Naive thymus-derived CD8-positive, alpha-beta T cell (primary cell): ENCODE measurements at regions not wholly inside any gene's neighbourhood (a gene's known extent, or its start where the extent isn't known, plus 50 kb on each side); places are given as distances from the start of the nearest gene placed in this dataset.

Experiments
- ATAC-seq, 2 donors: fragments of 150-1000 bp; cut with Tn5 transposase in 1 of 2; sonication (Bioruptor Pico), chemical (Tn5 transposase) in 1 of 2; 1 replicate in 1 of 2; 2 replicates in 1 of 2; pipeline ENCODE4 v1.10.0; 2021; ENCODE audit warnings: mild to moderate bottlenecking in 2 of 2, moderate library complexity in 2 of 2
- POLR2A ChIA-PET: fragments of 350-600 bp; sonication (Branson Sonifier 250); formaldehyde crosslinking; loops from one replicate; lab custom pipeline; 2021; ENCODE audit warnings: antibody characterized with exemption; lab: Charles Lee
- DNase-seq, 10 donors: peaks; one replicate each; pipeline versions ENCODE4 v3.0.0 to v3.0.0-alpha.2; 2020 to 2022
- H3K27ac Mint-ChIP-seq, 10 donors: one replicate each; pipeline ENCODE4 v1.8.0; 2020 to 2022; ENCODE audit warnings: mild to moderate bottlenecking in 10 of 10, mixed read lengths in 10 of 10, moderate library complexity in 4 of 10, inconsistent platforms in 1 of 10
- H3K27me3 Mint-ChIP-seq, 5 donors: one replicate each; pipeline ENCODE4 v1.8.0; 2021 to 2022; ENCODE audit warnings: mixed read lengths in 5 of 5
- H3K36me3 Mint-ChIP-seq, 3 donors: one replicate each; pipeline ENCODE4 v1.8.0; 2020 to 2022; ENCODE audit warnings: mixed read lengths in 3 of 3, mild to moderate bottlenecking in 2 of 3, inconsistent platforms in 1 of 3
- H3K4me1 Mint-ChIP-seq, 4 donors: one replicate each; pipeline ENCODE4 v1.8.0; 2021 to 2022; ENCODE audit warnings: mixed read lengths in 4 of 4
- H3K4me3 Mint-ChIP-seq, 10 donors: one replicate each; pipeline ENCODE4 v1.8.0; 2020 to 2022; ENCODE audit warnings: mild to moderate bottlenecking in 10 of 10, mixed read lengths in 10 of 10, moderate library complexity in 6 of 10, inconsistent platforms in 1 of 10
- H3K9me3 Mint-ChIP-seq, 9 donors: one replicate each; pipeline ENCODE4 v1.8.0; 2020 to 2022; ENCODE audit warnings: mixed read lengths in 9 of 9, mild to moderate bottlenecking in 3 of 9, inconsistent platforms in 1 of 9, moderate library complexity in 1 of 9

- no peak for DNase-seq
- Mint-ChIP-seq H3K27ac (no peak overlapping the region), H3K9me3 (no peaks in the 10 kb centered on the region), H3K27me3 (peaks cover 1 to 29% (median 9%) of the 10 kb centered on the region in 5 donors), H3K4me3 (no peak overlapping the region), H3K36me3 (no peaks in the 10 kb centered on the region), H3K4me1 (peaks cover 0 to 3% (median 0%) of the 10 kb centered on the region in 4 donors)
- ATAC-seq, result no peak
- POLR2A ChIA-PET, result no interaction called here
Measured at GRCh38 chr6:122079916-122080315, 319.5 kb upstream of the HSF2 start.

DNA sequence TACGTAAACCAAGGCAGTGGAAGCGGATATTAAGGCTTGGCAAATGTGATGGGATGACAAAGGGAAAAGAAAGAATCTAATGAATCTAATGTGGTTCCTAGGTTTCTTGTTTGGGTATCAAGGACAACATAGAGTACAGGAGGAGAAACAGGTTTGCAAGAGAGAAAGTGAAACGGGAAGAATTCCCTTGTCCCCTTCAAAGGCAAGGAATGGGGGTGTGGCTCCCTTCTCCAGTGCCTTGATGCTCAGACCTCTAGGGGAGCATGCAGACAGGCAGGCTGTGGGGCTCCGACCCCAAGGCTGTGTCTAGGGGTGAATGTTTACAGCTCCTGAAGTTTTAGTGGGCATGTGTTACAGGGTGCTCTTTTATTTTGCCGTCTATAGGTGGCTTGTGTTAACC is 317.5 kb upstream of the HSF2 start:
- Mint-ChIP-seq H3K36me3 (no peaks in the 10 kb centered on the region), H3K4me3 (no peak overlapping the region), H3K27ac (peak overlapping the region in 1 of 10 donors; percentile 49), H3K4me1 (peaks cover 0 to 3% (median 0%) of the 10 kb centered on the region in 4 donors), H3K27me3 (peaks cover 0 to 29% (median 5%) of the 10 kb centered on the region in 5 donors), H3K9me3 (no peaks in the 10 kb centered on the region)
- no peak for DNase-seq
- POLR2A ChIA-PET, result no interaction called here
- ATAC-seq, result no peak

- POLR2A ChIA-PET, result no interaction called here
- Mint-ChIP-seq H3K4me1 (peaks cover 0 to 3% (median 0%) of the 10 kb centered on the region in 4 donors), H3K4me3 (no peak overlapping the region), H3K27ac (no peak overlapping the region), H3K27me3 (peaks cover 0 to 29% (median 5%) of the 10 kb centered on the region in 5 donors), H3K36me3 (no peaks in the 10 kb centered on the region), H3K9me3 (no peaks in the 10 kb centered on the region)
- no peak for DNase-seq
- no peak for ATAC-seq
Measured at GRCh38 chr6:122082370-122082769, 317.1 kb upstream of the HSF2 start.

GRCh38 chr6:122092366-122092765 is 307.1 kb upstream of the HSF2 start:
- POLR2A ChIA-PET, result no interaction called here
- no peaks in the 10 kb centered on the region for H3K4me1 Mint-ChIP-seq
- H3K27ac Mint-ChIP-seq, result no peak overlapping the region
- no peak overlapping the region for H3K4me3 Mint-ChIP-seq
- no peak for ATAC-seq
- H3K36me3 Mint-ChIP-seq, result no peaks in the 10 kb centered on the region
- peaks cover 0 to 4% (median 0%) of the 10 kb centered on the region in 5 donors for H3K27me3 Mint-ChIP-seq
- DNase-seq, result no peak
- peaks cover 0 to 8% (median 0%) of the 10 kb centered on the region in 9 donors for H3K9me3 Mint-ChIP-seq

DNA sequence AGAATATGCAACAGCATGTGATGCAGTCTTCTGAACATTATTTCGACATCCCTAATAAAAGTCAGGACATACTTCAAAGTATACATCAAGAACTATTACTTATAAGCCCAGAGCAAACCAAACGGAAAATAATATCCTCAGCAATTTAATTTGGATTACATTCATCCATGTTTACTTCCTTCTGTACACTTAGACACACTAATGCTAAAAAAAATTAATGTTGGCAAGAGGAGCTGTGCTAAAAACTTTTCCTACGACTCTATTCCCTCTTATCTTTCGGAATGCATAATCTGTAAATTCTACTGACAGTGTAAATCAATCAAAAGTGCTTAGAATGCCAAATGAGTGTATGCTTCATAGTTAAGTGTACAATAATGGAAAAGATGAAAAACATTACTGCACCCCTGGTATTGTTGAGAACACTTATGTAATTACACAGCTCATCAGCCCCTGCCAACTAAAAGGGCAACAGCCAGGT is 301.2 kb upstream of the HSF2 start:
- ATAC-seq, result no peak
- no peak for DNase-seq
- H3K9me3 Mint-ChIP-seq, result peaks cover 0 to 7% (median 0%) of the 10 kb centered on the region in 9 donors

DNA sequence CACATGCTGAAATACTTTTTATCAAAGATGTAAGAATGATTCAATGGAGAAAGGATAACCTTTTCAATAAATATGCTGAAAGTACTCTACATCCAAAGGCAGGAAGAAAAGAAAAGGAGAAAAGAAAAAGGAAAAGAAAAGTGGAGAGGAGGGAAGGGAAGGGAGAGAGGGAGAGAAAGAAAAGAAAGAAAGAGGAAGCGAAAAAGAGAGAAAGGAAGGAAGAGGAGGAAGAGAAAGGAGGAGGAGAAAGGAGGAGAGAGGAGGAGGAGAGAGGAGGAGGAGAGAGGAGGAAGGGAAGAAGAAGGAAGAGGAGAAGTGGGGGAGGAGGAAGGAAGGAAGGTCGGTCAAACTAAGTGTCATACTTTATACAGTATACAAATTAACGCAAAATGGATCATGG is 297.4 kb upstream of the HSF2 start:
- Mint-ChIP-seq H3K27me3 (peaks cover 0 to 13% (median 2%) of the 10 kb centered on the region in 5 donors), H3K4me3 (no peak overlapping the region), H3K9me3 (peaks cover 0 to 7% (median 0%) of the 10 kb centered on the region in 9 donors), H3K36me3 (no peaks in the 10 kb centered on the region), H3K27ac (no peak overlapping the region), H3K4me1 (no peaks in the 10 kb centered on the region)
- POLR2A ChIA-PET, result no interaction called here
- ATAC-seq (no peak), DNase-seq (no peak)

More for the DNA sequence above, 301.2 kb upstream of the HSF2 start:
- H3K27me3 Mint-ChIP-seq, result peaks cover 0 to 17% (median 2%) of the 10 kb centered on the region in 5 donors
- no peak overlapping the region for H3K27ac Mint-ChIP-seq
- H3K4me1 Mint-ChIP-seq, result no peaks in the 10 kb centered on the region
- H3K36me3 Mint-ChIP-seq, result no peaks in the 10 kb centered on the region
- POLR2A ChIA-PET, result no interaction called here
- H3K4me3 Mint-ChIP-seq, result no peak overlapping the region

DNA sequence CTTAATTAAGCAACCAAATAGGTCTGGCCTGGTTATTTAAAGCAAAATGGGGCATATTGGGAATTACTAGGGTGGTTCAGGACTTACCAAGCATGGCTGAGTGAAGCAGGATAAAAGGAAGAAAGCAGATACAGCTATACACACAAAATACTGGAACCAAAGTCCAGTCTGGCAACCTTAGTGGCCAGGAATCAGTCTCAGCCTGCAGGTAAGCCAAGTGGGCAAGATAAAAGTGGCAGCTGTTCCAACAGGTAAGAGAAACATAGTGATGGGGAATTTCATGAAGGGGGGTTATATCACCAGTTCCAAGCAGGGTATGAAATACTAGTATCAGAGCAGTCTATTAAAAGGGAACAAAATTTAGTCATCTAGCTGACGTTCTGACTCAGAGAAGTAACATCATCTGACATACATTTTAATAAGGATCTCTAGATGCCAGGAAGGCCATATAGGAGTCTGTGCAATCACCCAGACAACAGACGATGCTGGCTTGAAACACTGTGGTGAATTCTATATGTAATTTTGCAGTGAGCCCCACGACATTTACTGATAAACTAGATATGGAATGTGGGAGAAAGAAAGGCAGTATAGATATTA is 292.1 kb upstream of the HSF2 start:
- Mint-ChIP-seq H3K9me3 (no peaks in the 10 kb centered on the region), H3K27me3 (peaks cover 0 to 5% (median 0%) of the 10 kb centered on the region in 5 donors), H3K27ac (no peak overlapping the region), H3K4me1 (no peaks in the 10 kb centered on the region), H3K36me3 (no peaks in the 10 kb centered on the region), H3K4me3 (no peak overlapping the region)
- no peak for ATAC-seq
- no peak for DNase-seq
- POLR2A ChIA-PET, result no interaction called here

DNA sequence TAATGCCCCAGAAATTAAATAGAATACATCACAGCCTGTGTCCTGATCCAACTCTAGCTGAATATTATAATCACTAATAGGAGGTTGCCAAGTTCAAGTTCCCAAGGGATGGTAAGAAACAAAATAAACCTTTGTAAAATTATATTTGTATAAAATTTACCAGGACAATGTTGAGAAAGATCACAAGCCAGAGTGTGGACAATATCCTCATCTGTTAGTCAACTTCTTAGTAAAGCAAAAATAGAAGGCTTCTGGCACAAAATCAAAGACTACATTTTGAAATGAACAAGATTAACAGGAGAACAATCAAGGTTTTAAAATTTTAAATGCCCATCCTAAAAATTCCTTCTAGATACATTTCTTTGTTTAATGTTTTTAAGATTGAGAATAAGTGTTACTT is 290.4 kb upstream of the HSF2 start:
- POLR2A ChIA-PET, result no interaction called here
- peaks cover 0 to 4% (median 0%) of the 10 kb centered on the region in 9 donors for H3K9me3 Mint-ChIP-seq
- peaks cover 0 to 8% (median 0%) of the 10 kb centered on the region in 5 donors for H3K27me3 Mint-ChIP-seq
- H3K4me1 Mint-ChIP-seq, result no peaks in the 10 kb centered on the region
- H3K36me3 Mint-ChIP-seq, result no peaks in the 10 kb centered on the region
- no peak overlapping the region for H3K27ac Mint-ChIP-seq
- no peak for ATAC-seq
- DNase-seq, result no peak
- H3K4me3 Mint-ChIP-seq, result no peak overlapping the region

DNA sequence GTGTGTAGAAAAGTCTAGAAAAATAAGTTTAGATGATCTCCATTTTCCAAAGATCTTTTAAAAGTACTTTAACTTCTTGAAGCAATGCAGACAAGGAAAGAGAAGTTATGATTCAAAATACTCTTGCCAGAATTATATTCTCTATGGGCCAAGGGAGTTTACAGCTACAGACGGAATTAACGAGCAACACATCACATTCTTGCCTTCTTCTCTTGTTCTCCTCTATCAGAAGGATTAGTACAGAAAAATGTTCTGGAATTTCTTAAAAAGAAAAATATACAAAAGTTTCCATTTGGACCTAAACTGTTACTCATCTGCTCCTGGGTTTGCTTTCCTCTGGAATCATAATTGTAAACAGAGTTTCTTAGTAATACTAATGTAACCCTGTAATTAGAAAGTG is 284.7 kb upstream of the HSF2 start:
- Mint-ChIP-seq H3K9me3 (peaks cover 0 to 7% (median 0%) of the 10 kb centered on the region in 9 donors), H3K36me3 (no peaks in the 10 kb centered on the region), H3K27me3 (peaks cover 0 to 11% (median 2%) of the 10 kb centered on the region in 5 donors), H3K4me1 (no peaks in the 10 kb centered on the region), H3K4me3 (no peak overlapping the region), H3K27ac (no peak overlapping the region)
- DNase-seq (no peak), ATAC-seq (no peak)
- POLR2A ChIA-PET, result no interaction called here

DNA sequence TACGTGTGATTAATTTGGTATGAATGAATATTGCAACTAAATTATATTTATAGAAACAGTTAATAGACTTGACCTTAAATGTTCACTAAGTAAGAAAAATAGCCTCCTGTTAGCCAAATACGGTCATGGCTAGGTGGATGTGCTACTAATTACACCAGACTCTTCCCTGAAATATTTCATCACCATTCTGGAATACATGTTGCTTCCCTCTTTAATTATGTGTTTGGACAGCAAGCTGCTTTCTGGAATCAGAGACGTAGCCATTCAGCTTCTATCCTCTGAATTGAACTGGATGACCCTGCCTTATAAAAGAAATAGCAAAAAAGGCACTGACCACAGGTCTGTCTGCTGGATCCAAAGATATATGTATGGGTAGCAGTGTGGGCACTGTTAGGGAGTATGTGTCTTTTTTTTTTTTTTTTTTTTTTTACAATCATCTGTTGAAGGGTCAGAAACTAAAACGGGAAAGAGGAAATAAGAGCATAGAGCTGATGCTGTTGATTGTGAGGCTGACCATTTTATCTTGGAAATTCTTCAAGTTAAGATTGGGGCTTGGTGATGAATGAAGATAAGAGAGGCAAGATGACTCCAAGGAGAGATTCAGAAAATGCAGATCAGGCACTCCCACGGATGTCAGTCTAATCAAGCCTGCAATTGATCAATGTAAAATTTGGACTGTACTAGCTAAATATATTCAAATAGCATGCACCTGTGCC is 283.2 kb upstream of the HSF2 start:
- no peak for ATAC-seq
- H3K4me1 Mint-ChIP-seq, result no peaks in the 10 kb centered on the region
- peaks cover 0 to 11% (median 0%) of the 10 kb centered on the region in 9 donors for H3K9me3 Mint-ChIP-seq
- no peak overlapping the region for H3K27ac Mint-ChIP-seq
- H3K27me3 Mint-ChIP-seq, result peaks cover 0 to 8% (median 2%) of the 10 kb centered on the region in 5 donors
- H3K4me3 Mint-ChIP-seq, result no peak overlapping the region
- DNase-seq, result no peak
- POLR2A ChIA-PET, result no interaction called here
- H3K36me3 Mint-ChIP-seq, result no peaks in the 10 kb centered on the region

GRCh38 chr6:122116835-122117627 is 282.4 kb upstream of the HSF2 start:
- ATAC-seq (no peak), DNase-seq (no peak)
- H3K9me3 Mint-ChIP-seq, result peaks cover 0 to 11% (median 0%) of the 10 kb centered on the region in 9 donors
- H3K4me1 Mint-ChIP-seq, result no peaks in the 10 kb centered on the region
- H3K4me3 Mint-ChIP-seq, result no peak overlapping the region
- no peaks in the 10 kb centered on the region for H3K36me3 Mint-ChIP-seq
- H3K27me3 Mint-ChIP-seq, result peaks cover 0 to 7% (median 2%) of the 10 kb centered on the region in 5 donors
- no peak overlapping the region for H3K27ac Mint-ChIP-seq
- POLR2A ChIA-PET, result no interaction called here

DNA sequence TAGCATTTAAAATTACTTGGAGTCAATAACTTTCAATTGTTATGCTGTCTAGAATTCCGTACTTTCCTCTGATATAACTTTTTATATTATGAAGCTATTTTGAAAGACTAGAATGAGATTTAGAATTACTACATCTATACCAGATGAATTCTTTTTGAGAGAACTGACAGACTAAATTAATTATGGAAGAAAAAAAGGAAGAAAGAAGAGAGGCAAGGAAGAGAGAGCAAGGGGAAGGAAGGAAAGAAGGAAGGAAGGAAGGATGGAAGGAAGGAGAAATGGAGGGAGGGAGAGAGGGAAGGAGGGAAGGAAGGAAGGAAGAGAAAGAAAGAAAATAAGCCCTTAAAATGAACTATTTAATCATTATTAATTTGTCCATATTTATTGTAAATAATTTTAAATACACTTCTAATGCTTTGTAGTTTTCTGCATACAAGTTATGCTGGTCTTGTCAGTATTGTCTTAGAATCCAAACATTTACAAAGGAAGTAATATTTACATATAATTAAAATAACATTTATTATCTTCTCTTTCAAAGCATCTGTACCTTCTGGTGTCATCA is 280.4 kb upstream of the HSF2 start:
- DNase-seq (no peak), ATAC-seq (no peak)
- H3K27ac Mint-ChIP-seq, result no peak overlapping the region
- POLR2A ChIA-PET, result no interaction called here
- no peak overlapping the region for H3K4me3 Mint-ChIP-seq
- peaks cover 0 to 3% (median 2%) of the 10 kb centered on the region in 5 donors for H3K27me3 Mint-ChIP-seq
- H3K36me3 Mint-ChIP-seq, result no peaks in the 10 kb centered on the region
- no peaks in the 10 kb centered on the region for H3K4me1 Mint-ChIP-seq
- H3K9me3 Mint-ChIP-seq, result peaks cover 0 to 7% (median 0%) of the 10 kb centered on the region in 9 donors
